DND-41 (cell line): ENCODE measurements at regions not wholly inside any gene's neighbourhood (a gene's known extent, or its start where the extent isn't known, plus 50 kb on each side); places are given as distances from the start of the nearest gene placed in this dataset.

Source experiments
- EZH2 ChIP-seq: IDR thresholded peaks from 3 replicates; pipeline ENCODE4 v1.6.1; 2012; ENCODE audit warnings: borderline replicate concordance, low read depth, mild to moderate bottlenecking, moderate library complexity, low read length, inconsistent platforms; ENCODE audit not compliant: severe bottlenecking
- TF ChIP-seq, protein P1 (sequence below): IDR thresholded peaks from 2 replicates; pipeline ENCODE4 v1.5.1; 2012; ENCODE audit warnings: borderline replicate concordance, low read length, moderate library complexity, mild to moderate bottlenecking; ENCODE audit not compliant: poor library complexity, severe bottlenecking; ENCODE audit errors: extremely low read depth

DNA sequence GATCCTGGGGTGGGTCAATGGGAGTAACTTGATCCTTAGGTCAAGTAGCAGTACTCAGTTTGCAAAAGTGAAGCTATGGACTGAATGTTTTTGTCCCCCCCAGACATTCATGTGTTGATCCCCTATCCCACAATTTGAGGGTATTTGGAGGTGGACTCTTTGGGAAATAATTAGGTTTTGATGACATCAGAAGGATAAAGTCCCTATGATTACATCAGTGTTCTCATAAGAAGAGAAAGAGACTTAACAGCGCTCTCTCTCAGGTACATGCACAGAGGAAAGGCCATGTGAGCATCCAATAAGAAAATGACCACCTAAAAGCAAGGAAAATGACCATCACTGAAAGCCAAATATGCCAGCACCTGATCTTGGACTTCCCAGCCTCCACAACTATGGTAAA, 550.8 kb downstream of the FOXG1 start:
- TF ChIP-seq, protein P1, sequence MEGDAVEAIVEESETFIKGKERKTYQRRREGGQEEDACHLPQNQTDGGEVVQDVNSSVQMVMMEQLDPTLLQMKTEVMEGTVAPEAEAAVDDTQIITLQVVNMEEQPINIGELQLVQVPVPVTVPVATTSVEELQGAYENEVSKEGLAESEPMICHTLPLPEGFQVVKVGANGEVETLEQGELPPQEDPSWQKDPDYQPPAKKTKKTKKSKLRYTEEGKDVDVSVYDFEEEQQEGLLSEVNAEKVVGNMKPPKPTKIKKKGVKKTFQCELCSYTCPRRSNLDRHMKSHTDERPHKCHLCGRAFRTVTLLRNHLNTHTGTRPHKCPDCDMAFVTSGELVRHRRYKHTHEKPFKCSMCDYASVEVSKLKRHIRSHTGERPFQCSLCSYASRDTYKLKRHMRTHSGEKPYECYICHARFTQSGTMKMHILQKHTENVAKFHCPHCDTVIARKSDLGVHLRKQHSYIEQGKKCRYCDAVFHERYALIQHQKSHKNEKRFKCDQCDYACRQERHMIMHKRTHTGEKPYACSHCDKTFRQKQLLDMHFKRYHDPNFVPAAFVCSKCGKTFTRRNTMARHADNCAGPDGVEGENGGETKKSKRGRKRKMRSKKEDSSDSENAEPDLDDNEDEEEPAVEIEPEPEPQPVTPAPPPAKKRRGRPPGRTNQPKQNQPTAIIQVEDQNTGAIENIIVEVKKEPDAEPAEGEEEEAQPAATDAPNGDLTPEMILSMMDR: no peak
- no peak for TF ChIP-seq EZH2
